ENCODE measurements at regions not wholly inside any gene's neighbourhood (a gene's known extent, or its start where the extent isn't known, plus 50 kb on each side); places are given as distances from the start of the nearest gene placed in this dataset.

DNA sequence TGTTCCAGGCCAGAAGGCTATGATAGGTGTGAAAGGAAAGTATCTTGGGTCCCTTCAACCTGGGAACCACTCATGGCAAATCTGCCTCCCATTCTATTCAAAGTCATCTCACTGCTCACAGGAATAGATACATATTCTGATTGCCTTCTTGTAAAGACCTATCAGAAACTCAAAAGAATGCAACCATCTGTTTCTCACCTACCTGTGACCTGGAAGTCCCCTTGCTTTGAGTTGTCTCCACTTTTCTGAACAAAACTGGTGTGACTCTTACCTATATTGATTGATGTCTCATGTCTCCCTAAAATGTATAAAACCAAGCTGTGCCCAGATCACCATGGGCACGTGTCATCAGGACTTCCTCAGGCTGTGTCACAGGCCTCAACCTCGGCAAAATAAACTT lies 1149.3 kb downstream of the NSUN3 start:
- H3K36me3 Mint-ChIP-seq, result peaks cover 28% of the 10 kb centered on the region
- H3K4me3 Mint-ChIP-seq, result no peak overlapping the region
- DNase-seq (ENCODE audit: low spot score), result no peak
- peaks cover 24% of the 10 kb centered on the region for H3K9me3 Mint-ChIP-seq
- H3K27ac Mint-ChIP-seq, result no peak overlapping the region
- CTCF ChIA-PET, result no interaction called here
- no peaks in the 10 kb centered on the region for H3K27me3 Mint-ChIP-seq (ENCODE audit: low read depth)
- peaks cover 19% of the 10 kb centered on the region for H3K4me1 Mint-ChIP-seq
- TF ChIP-seq, protein P1, sequence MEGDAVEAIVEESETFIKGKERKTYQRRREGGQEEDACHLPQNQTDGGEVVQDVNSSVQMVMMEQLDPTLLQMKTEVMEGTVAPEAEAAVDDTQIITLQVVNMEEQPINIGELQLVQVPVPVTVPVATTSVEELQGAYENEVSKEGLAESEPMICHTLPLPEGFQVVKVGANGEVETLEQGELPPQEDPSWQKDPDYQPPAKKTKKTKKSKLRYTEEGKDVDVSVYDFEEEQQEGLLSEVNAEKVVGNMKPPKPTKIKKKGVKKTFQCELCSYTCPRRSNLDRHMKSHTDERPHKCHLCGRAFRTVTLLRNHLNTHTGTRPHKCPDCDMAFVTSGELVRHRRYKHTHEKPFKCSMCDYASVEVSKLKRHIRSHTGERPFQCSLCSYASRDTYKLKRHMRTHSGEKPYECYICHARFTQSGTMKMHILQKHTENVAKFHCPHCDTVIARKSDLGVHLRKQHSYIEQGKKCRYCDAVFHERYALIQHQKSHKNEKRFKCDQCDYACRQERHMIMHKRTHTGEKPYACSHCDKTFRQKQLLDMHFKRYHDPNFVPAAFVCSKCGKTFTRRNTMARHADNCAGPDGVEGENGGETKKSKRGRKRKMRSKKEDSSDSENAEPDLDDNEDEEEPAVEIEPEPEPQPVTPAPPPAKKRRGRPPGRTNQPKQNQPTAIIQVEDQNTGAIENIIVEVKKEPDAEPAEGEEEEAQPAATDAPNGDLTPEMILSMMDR (IDR thresholded peaks at IDR 0.05), result no peak
- TF ChIP-seq PRRX2 (CRISPR knock-in tag; IDR thresholded peaks at IDR 0.05) (no peak), NR2C2 (CRISPR knock-in tag; IDR thresholded peaks at IDR 0.05) (no peak), EMX1 (CRISPR knock-in tag; IDR thresholded peaks at IDR 0.05) (no peak), ZNF219 (CRISPR knock-in tag; IDR thresholded peaks at IDR 0.05; ENCODE audit: borderline replicate concordance) (no peak), OVOL2 (CRISPR knock-in tag; IDR thresholded peaks at IDR 0.05; ENCODE audit: borderline replicate concordance) (no peak), TCF7 (CRISPR knock-in tag; IDR thresholded peaks at IDR 0.05; ENCODE audit: low read depth) (no peak)
- TF ChIP-seq, protein P2, sequence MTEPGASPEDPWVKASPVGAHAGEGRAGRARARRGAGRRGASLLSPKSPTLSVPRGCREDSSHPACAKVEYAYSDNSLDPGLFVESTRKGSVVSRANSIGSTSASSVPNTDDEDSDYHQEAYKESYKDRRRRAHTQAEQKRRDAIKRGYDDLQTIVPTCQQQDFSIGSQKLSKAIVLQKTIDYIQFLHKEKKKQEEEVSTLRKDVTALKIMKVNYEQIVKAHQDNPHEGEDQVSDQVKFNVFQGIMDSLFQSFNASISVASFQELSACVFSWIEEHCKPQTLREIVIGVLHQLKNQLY (CRISPR knock-in tag; IDR thresholded peaks at IDR 0.05), result no peak
- TF ChIP-seq, protein P3, sequence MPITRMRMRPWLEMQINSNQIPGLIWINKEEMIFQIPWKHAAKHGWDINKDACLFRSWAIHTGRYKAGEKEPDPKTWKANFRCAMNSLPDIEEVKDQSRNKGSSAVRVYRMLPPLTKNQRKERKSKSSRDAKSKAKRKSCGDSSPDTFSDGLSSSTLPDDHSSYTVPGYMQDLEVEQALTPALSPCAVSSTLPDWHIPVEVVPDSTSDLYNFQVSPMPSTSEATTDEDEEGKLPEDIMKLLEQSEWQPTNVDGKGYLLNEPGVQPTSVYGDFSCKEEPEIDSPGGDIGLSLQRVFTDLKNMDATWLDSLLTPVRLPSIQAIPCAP (CRISPR knock-in tag; IDR thresholded peaks at IDR 0.05), result no peak
- TF ChIP-seq, protein P4, sequence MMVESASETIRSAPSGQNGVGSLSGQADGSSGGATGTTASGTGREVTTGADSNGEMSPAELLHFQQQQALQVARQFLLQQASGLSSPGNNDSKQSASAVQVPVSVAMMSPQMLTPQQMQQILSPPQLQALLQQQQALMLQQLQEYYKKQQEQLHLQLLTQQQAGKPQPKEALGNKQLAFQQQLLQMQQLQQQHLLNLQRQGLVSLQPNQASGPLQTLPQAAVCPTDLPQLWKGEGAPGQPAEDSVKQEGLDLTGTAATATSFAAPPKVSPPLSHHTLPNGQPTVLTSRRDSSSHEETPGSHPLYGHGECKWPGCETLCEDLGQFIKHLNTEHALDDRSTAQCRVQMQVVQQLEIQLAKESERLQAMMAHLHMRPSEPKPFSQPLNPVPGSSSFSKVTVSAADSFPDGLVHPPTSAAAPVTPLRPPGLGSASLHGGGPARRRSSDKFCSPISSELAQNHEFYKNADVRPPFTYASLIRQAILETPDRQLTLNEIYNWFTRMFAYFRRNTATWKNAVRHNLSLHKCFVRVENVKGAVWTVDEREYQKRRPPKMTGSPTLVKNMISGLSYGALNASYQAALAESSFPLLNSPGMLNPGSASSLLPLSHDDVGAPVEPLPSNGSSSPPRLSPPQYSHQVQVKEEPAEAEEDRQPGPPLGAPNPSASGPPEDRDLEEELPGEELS (CRISPR knock-in tag; IDR thresholded peaks at IDR 0.05), result no peak
- TF ChIP-seq, protein P5, sequence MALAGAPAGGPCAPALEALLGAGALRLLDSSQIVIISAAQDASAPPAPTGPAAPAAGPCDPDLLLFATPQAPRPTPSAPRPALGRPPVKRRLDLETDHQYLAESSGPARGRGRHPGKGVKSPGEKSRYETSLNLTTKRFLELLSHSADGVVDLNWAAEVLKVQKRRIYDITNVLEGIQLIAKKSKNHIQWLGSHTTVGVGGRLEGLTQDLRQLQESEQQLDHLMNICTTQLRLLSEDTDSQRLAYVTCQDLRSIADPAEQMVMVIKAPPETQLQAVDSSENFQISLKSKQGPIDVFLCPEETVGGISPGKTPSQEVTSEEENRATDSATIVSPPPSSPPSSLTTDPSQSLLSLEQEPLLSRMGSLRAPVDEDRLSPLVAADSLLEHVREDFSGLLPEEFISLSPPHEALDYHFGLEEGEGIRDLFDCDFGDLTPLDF (CRISPR knock-in tag; IDR thresholded peaks at IDR 0.05), result no peak
- TF ChIP-seq, protein P6, sequence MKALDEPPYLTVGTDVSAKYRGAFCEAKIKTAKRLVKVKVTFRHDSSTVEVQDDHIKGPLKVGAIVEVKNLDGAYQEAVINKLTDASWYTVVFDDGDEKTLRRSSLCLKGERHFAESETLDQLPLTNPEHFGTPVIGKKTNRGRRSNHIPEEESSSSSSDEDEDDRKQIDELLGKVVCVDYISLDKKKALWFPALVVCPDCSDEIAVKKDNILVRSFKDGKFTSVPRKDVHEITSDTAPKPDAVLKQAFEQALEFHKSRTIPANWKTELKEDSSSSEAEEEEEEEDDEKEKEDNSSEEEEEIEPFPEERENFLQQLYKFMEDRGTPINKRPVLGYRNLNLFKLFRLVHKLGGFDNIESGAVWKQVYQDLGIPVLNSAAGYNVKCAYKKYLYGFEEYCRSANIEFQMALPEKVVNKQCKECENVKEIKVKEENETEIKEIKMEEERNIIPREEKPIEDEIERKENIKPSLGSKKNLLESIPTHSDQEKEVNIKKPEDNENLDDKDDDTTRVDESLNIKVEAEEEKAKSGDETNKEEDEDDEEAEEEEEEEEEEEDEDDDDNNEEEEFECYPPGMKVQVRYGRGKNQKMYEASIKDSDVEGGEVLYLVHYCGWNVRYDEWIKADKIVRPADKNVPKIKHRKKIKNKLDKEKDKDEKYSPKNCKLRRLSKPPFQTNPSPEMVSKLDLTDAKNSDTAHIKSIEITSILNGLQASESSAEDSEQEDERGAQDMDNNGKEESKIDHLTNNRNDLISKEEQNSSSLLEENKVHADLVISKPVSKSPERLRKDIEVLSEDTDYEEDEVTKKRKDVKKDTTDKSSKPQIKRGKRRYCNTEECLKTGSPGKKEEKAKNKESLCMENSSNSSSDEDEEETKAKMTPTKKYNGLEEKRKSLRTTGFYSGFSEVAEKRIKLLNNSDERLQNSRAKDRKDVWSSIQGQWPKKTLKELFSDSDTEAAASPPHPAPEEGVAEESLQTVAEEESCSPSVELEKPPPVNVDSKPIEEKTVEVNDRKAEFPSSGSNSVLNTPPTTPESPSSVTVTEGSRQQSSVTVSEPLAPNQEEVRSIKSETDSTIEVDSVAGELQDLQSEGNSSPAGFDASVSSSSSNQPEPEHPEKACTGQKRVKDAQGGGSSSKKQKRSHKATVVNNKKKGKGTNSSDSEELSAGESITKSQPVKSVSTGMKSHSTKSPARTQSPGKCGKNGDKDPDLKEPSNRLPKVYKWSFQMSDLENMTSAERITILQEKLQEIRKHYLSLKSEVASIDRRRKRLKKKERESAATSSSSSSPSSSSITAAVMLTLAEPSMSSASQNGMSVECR (CRISPR knock-in tag; IDR thresholded peaks at IDR 0.05; ENCODE audit: borderline replicate concordance), result no peak
- TF ChIP-seq, protein P7, sequence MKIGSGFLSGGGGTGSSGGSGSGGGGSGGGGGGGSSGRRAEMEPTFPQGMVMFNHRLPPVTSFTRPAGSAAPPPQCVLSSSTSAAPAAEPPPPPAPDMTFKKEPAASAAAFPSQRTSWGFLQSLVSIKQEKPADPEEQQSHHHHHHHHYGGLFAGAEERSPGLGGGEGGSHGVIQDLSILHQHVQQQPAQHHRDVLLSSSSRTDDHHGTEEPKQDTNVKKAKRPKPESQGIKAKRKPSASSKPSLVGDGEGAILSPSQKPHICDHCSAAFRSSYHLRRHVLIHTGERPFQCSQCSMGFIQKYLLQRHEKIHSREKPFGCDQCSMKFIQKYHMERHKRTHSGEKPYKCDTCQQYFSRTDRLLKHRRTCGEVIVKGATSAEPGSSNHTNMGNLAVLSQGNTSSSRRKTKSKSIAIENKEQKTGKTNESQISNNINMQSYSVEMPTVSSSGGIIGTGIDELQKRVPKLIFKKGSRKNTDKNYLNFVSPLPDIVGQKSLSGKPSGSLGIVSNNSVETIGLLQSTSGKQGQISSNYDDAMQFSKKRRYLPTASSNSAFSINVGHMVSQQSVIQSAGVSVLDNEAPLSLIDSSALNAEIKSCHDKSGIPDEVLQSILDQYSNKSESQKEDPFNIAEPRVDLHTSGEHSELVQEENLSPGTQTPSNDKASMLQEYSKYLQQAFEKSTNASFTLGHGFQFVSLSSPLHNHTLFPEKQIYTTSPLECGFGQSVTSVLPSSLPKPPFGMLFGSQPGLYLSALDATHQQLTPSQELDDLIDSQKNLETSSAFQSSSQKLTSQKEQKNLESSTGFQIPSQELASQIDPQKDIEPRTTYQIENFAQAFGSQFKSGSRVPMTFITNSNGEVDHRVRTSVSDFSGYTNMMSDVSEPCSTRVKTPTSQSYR (CRISPR knock-in tag; IDR thresholded peaks at IDR 0.05), result no peak
- TF ChIP-seq, protein P8, sequence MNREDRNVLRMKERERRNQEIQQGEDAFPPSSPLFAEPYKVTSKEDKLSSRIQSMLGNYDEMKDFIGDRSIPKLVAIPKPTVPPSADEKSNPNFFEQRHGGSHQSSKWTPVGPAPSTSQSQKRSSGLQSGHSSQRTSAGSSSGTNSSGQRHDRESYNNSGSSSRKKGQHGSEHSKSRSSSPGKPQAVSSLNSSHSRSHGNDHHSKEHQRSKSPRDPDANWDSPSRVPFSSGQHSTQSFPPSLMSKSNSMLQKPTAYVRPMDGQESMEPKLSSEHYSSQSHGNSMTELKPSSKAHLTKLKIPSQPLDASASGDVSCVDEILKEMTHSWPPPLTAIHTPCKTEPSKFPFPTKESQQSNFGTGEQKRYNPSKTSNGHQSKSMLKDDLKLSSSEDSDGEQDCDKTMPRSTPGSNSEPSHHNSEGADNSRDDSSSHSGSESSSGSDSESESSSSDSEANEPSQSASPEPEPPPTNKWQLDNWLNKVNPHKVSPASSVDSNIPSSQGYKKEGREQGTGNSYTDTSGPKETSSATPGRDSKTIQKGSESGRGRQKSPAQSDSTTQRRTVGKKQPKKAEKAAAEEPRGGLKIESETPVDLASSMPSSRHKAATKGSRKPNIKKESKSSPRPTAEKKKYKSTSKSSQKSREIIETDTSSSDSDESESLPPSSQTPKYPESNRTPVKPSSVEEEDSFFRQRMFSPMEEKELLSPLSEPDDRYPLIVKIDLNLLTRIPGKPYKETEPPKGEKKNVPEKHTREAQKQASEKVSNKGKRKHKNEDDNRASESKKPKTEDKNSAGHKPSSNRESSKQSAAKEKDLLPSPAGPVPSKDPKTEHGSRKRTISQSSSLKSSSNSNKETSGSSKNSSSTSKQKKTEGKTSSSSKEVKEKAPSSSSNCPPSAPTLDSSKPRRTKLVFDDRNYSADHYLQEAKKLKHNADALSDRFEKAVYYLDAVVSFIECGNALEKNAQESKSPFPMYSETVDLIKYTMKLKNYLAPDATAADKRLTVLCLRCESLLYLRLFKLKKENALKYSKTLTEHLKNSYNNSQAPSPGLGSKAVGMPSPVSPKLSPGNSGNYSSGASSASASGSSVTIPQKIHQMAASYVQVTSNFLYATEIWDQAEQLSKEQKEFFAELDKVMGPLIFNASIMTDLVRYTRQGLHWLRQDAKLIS (CRISPR knock-in tag; IDR thresholded peaks at IDR 0.05; ENCODE audit: borderline replicate concordance), result no peak
- TF ChIP-seq, protein P9, sequence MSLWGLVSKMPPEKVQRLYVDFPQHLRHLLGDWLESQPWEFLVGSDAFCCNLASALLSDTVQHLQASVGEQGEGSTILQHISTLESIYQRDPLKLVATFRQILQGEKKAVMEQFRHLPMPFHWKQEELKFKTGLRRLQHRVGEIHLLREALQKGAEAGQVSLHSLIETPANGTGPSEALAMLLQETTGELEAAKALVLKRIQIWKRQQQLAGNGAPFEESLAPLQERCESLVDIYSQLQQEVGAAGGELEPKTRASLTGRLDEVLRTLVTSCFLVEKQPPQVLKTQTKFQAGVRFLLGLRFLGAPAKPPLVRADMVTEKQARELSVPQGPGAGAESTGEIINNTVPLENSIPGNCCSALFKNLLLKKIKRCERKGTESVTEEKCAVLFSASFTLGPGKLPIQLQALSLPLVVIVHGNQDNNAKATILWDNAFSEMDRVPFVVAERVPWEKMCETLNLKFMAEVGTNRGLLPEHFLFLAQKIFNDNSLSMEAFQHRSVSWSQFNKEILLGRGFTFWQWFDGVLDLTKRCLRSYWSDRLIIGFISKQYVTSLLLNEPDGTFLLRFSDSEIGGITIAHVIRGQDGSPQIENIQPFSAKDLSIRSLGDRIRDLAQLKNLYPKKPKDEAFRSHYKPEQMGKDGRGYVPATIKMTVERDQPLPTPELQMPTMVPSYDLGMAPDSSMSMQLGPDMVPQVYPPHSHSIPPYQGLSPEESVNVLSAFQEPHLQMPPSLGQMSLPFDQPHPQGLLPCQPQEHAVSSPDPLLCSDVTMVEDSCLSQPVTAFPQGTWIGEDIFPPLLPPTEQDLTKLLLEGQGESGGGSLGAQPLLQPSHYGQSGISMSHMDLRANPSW (CRISPR knock-in tag; conservative IDR thresholded peaks at IDR 0.05; ENCODE audit: low read depth), result no peak
- POLR2A ChIA-PET, result no interaction called here
- ATAC-seq, result no peak

All from WTC11 (cell line).